ENCODE measurements at regions not wholly inside any gene's neighbourhood (a gene's known extent, or its start where the extent isn't known, plus 50 kb on each side); places are given as distances from the start of the nearest gene placed in this dataset.

- in situ Hi-C loops (cut with HindIII; ENCODE audit: low sequenced_read_pairs), result no loop called here
Measured at GRCh38 chr16:50997679-50998078, 153.4 kb downstream of the SALL1 start.

- in situ Hi-C loops (cut with HindIII; ENCODE audit: low sequenced_read_pairs), result no loop called here
Measured at GRCh38 chr16:50996830-50997186, 154.3 kb downstream of the SALL1 start.

- in situ Hi-C loops (cut with HindIII; ENCODE audit: low sequenced_read_pairs), result no loop called here
Measured at GRCh38 chr16:50996166-50996829, 154.8 kb downstream of the SALL1 start.

GRCh38 chr16:50994995-50995394, 156.1 kb downstream of the SALL1 start:
- in situ Hi-C loops (cut with HindIII; ENCODE audit: low sequenced_read_pairs), result no loop called here

- in situ Hi-C loops (cut with HindIII; ENCODE audit: low sequenced_read_pairs), result no loop called here
Measured at GRCh38 chr16:50992350-50993032, 158.6 kb downstream of the SALL1 start.

GRCh38 chr16:50991436-50991835, 159.6 kb downstream of the SALL1 start:
- in situ Hi-C loops (cut with HindIII; ENCODE audit: low sequenced_read_pairs), result no loop called here

- in situ Hi-C loops (cut with HindIII; ENCODE audit: low sequenced_read_pairs), result no loop called here
Measured at GRCh38 chr16:50991006-50991405, 160.1 kb downstream of the SALL1 start.

GRCh38 chr16:50989047-50989446, 162.0 kb downstream of the SALL1 start:
- in situ Hi-C loops (cut with HindIII; ENCODE audit: low sequenced_read_pairs), result no loop called here

- in situ Hi-C loops (cut with HindIII; ENCODE audit: low sequenced_read_pairs), result no loop called here
Measured at GRCh38 chr16:50988441-50988840, 162.6 kb downstream of the SALL1 start.

- in situ Hi-C loops (cut with HindIII; ENCODE audit: low sequenced_read_pairs), result no loop called here
Measured at GRCh38 chr16:50986453-50986852, 164.6 kb downstream of the SALL1 start.

GRCh38 chr16:50985733-50986132, 165.3 kb downstream of the SALL1 start:
- in situ Hi-C loops (cut with HindIII; ENCODE audit: low sequenced_read_pairs), result no loop called here

- in situ Hi-C loops (cut with HindIII; ENCODE audit: low sequenced_read_pairs), result no loop called here
Measured at GRCh38 chr16:50984688-50985087, 166.4 kb downstream of the SALL1 start.

GRCh38 chr16:50982808-50983207, 168.3 kb downstream of the SALL1 start:
- in situ Hi-C loops (cut with HindIII; ENCODE audit: low sequenced_read_pairs), result no loop called here

- in situ Hi-C loops (cut with HindIII; ENCODE audit: low sequenced_read_pairs), result no loop called here
Measured at GRCh38 chr16:50981951-50982350, 169.1 kb downstream of the SALL1 start.

- in situ Hi-C loops (cut with HindIII; ENCODE audit: low sequenced_read_pairs), result no loop called here
Measured at GRCh38 chr16:50980666-50981065, 170.4 kb downstream of the SALL1 start.

GRCh38 chr16:50979806-50980620, 171.1 kb downstream of the SALL1 start:
- in situ Hi-C loops (cut with HindIII; ENCODE audit: low sequenced_read_pairs), result loop anchor here (5.0 kb wide), 1 partner anchor 32 kb away; no protein-coding TSS in a partner anchor

GRCh38 chr16:50977138-50977537, 173.9 kb downstream of the SALL1 start:
- in situ Hi-C loops (cut with HindIII; ENCODE audit: low sequenced_read_pairs), result loop anchor here (5.0 kb wide), 1 partner anchor 35 kb away; no protein-coding TSS in a partner anchor

- in situ Hi-C loops (cut with HindIII; ENCODE audit: low sequenced_read_pairs), result loop anchor here (5.0 kb wide), 1 partner anchor 38 kb away; no protein-coding TSS in a partner anchor
Measured at GRCh38 chr16:50974438-50975036, 176.5 kb downstream of the SALL1 start.

GRCh38 chr16:50972876-50973275, 178.2 kb downstream of the SALL1 start:
- in situ Hi-C loops (cut with HindIII; ENCODE audit: low sequenced_read_pairs), result no loop called here

GRCh38 chr16:50970281-50970680, 180.8 kb downstream of the SALL1 start:
- in situ Hi-C loops (cut with HindIII; ENCODE audit: low sequenced_read_pairs), result no loop called here

Measured in endothelial cell of hepatic sinusoid (primary cell).